ENCODE measurements at regions not wholly inside any gene's neighbourhood (a gene's known extent, or its start where the extent isn't known, plus 50 kb on each side); places are given as distances from the start of the nearest gene placed in this dataset.

DNA sequence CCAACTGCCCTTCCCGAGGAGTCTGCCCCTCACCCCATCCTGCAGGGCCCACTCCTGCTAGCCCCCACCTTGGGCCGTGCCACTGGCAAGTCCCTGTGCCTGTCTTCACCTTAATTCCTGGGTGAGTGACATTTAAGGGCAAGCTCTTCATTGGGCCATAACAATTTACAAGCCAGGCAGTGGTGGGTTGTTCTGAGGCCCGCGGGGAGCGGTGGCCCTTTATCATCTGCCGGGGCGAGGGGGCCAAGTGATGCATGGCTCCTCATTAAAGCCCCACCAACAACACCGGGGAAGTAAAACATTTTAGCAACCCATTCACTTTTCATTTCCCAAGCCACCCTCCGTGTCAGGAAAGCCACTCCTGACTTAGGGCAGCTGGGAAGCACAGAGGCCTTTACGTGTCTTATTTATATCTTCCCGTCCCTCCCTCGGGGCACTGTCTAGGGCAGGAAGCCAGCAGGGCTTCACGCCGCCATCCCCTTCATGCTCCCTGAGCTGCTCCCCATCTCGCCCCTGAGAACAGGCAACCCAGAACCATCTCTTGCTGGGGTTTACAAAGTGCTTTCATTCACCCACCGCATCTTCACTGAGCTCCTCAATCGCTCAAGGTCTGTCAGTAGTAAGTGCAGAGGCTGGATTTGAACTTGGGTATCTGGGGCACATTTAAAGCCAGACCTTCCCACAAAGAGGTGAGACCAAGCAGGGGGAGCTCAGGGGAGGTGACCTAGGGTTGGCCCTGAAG lies 55.5 kb upstream of the CCDC167 start:
- no peak for DNase-seq

GRCh38 chr6:37554480-37554819 lies 54.8 kb upstream of the CCDC167 start:
- no peak for DNase-seq

GRCh38 chr6:37552267-37552666 lies 52.6 kb upstream of the CCDC167 start:
- DNase-seq: no peak

DNA sequence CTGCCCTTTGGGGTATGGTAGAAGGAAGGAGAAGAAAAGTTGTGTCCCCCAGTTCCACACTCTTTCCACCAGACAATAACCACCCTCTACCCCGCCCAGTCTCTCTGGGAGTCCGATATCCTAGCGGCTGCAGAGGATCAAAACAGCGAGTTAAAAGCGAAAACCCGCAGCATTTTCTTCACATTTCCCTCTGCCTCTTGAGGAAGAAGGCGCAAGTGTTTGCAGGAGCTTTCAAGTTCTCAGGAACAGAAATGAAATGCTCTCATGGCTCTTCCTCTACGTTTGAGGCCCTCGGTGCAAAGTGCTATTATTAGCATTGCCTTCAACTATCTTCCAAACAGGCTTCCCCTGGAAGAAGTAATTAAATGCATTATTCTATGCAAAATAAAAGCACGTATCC lies 52.2 kb upstream of the CCDC167 start:
- no peak for DNase-seq

DNA sequence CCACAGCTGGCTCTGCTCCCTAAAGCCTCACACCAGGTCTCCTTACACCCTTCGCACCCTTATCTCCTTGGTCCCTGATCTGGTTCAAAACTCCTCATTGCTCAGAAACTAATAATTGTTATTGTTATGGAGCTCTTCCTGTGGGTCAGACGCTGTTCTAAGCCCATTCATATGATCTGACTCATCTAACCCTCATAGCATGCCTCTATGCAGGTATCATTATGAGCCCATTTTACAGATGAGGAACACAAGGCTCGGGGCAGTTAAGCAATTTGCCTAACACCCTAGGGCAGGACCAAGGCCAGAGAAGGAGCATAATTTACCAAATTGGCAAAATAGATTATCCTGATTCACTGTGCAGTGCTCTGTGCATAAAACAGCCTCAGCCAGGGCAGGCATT lies 51.8 kb upstream of the CCDC167 start:
- no peak for DNase-seq

DNA sequence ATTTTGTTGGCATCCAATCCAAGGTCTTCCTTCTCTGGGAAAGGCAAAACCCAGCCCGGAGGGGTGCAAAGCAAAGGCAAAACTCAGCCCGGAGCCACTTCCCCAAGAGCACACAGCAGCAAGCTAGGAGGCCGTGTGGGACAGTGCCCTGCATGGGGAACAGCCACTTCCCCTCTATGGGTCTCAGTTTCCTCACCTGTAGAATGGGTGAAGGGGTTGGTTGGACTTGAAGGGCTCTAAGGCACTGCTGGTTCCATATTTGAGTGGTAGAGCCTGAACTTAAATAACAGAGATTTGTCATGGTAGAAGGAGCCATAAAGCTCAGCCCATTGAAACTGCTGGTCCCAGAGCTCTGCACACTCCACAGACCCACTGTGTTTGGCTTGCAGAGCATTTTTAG lies 51.3 kb upstream of the CCDC167 start:
- DNase-seq: no peak

DNA sequence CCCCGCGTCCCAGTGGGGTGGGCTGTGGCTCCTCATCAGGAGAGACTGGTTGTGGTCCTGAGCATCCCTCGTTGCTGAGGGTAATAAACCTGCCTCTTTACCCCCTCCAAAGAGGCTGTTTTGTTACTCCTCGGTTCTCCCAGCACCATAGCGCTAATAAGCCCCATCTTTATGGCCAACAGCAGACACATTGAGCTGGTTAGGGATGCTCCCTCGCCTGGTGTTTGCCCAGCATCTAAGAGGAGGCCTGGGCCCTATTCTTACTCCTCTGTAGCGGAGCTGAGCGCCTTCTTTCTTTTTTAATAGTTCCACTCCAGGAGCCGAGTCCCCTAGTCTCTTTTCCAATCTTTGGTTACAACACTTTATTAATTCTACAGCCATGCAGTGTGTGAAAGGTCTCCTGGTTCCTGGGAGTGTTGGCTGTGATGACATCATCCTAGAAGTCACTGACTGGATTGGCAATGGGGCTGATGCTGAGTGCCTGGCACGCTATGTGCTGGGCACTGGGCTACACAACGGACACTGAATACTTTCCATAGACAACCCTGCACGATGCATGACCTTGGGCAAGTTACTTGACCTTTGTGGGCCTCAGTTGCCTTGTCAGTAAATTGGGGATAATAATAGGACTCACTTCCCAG lies 50.6 kb upstream of the CCDC167 start:
- no peak for DNase-seq

DNA sequence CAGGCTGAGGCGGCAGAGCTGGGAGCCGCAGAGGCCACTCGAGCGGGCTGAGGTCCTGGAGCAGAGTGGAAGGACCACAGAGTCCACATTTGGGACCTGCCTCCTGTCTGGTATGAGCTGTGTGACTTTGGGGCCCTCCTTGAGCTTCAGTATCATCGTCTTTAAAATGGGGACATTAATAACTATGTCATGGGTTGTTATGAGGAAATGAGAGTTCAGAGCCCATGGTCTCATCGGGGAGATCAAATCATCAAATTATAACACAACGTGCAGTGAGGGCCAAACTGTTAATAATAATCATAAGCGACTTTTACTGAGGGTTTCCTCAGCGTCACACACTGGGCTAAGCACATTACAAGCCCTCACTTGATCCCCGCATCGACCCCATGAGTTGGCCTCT lies 49.9 kb upstream of the CCDC167 start:
- DNase-seq: no peak

Measured in NCI-H1436 (cell line).